HEK293 (cell line): ENCODE measurements at regions not wholly inside any gene's neighbourhood (a gene's known extent, or its start where the extent isn't known, plus 50 kb on each side); places are given as distances from the start of the nearest gene placed in this dataset.

ENCODE experiments used
- ATF2 ChIP-seq: fragments of 450-650 bp; formaldehyde crosslinking; IDR thresholded peaks from 2 replicates; pipeline ENCODE4 v1.5.1; 2016; ENCODE audit warnings: missing biosample characterization, missing genetic modification characterization, low read depth
- CTCF ChIP-seq: fragments of 450-650 bp; formaldehyde crosslinking; IDR thresholded peaks from 2 replicates; pipeline ENCODE4 v1.5.1; 2016; ENCODE audit warnings: missing biosample characterization, missing genetic modification characterization
- ZBTB26 ChIP-seq: fragments of 450-650 bp; formaldehyde crosslinking; optimal IDR thresholded peaks from 2 replicates; pipeline ENCODE3; 2016; ENCODE audit warnings: missing biosample characterization, mild to moderate bottlenecking, missing genetic modification characterization
- ZNF626 ChIP-seq: fragments of 450-650 bp; sonication (Bioruptor Pico); formaldehyde crosslinking; IDR thresholded peaks from 2 replicates; pipeline ENCODE4 v1.5.1; 2018; ENCODE audit warnings: missing biosample characterization, missing genetic modification characterization, inconsistent platforms

GRCh38 chr17:13728781-13729180 lies 127.1 kb upstream of the HS3ST3A1 start:
- TF ChIP-seq ZBTB26 (tag by site-specific recombination): no peak
- TF ChIP-seq ATF2: no peak
- no peak for TF ChIP-seq CTCF (tag by site-specific recombination)
- no peak for TF ChIP-seq ZNF626
